WTC11 (cell line): ENCODE measurements at regions not wholly inside any gene's neighbourhood (a gene's known extent, or its start where the extent isn't known, plus 50 kb on each side); places are given as distances from the start of the nearest gene placed in this dataset.

ENCODE experiments used
- ATAC-seq: fragments of 200-7000 bp; cut with Tn5 transposase; 2 replicates; pipeline ENCODE4 v1.10.0; 2021; ENCODE audit warnings: mild to moderate bottlenecking, moderate library complexity
- CTCF ChIA-PET: fragments of 300-600 bp; sonication (Branson Sonifier 250); formaldehyde crosslinking; loops from one replicate; lab custom pipeline; 2021; ENCODE audit warnings: antibody characterized with exemption; lab: Charles Lee
- POLR2A ChIA-PET: fragments of 350-600 bp; sonication (Branson Sonifier 250); formaldehyde crosslinking; loops from one replicate; lab custom pipeline; 2021; ENCODE audit warnings: antibody characterized with exemption; lab: Charles Lee
- DNase-seq: peaks from one replicate; pipeline ENCODE4 v3.0.0; 2021; ENCODE audit warnings: low spot score
- H3K27ac Mint-ChIP-seq: 2 replicates; pipeline ENCODE4 v1.8.0; 2021; ENCODE audit warnings: mixed read lengths
- H3K27me3 Mint-ChIP-seq: 2 replicates; pipeline ENCODE4 v1.8.0; 2021; ENCODE audit warnings: low read depth, mild to moderate bottlenecking, moderate library complexity, mixed read lengths
- H3K36me3 Mint-ChIP-seq: 2 replicates; pipeline ENCODE4 v1.8.0; 2021; ENCODE audit warnings: mixed read lengths
- H3K4me1 Mint-ChIP-seq: 2 replicates; pipeline ENCODE4 v1.8.0; 2022; ENCODE audit warnings: mixed read lengths
- H3K4me3 Mint-ChIP-seq: 2 replicates; pipeline ENCODE4 v1.8.0; 2021; ENCODE audit warnings: mild to moderate bottlenecking, moderate library complexity, mixed read lengths
- H3K9me3 Mint-ChIP-seq: 2 replicates; pipeline ENCODE4 v1.8.0; 2021; ENCODE audit warnings: mixed read lengths
- AR ChIP-seq: fragments of 250-450 bp; sonication (Bioruptor Pico); IDR thresholded peaks from 2 replicates; pipeline ENCODE4 v1.9.0; 2021; ENCODE audit warnings: mild to moderate bottlenecking
- ATF1 ChIP-seq: sonication (generic); formaldehyde crosslinking; IDR thresholded peaks from 2 replicates; pipeline ENCODE4 v1.8.1; 2023; ENCODE audit warnings: mild to moderate bottlenecking, moderate library complexity, missing genetic modification reagents
- CDX4 ChIP-seq: fragments of 250-450 bp; sonication (Bioruptor Pico); IDR thresholded peaks from 2 replicates; pipeline ENCODE4 v1.9.0; 2021; ENCODE audit warnings: moderate library complexity, mild to moderate bottlenecking, inconsistent platforms, borderline replicate concordance
- CTCF ChIP-seq: fragments of 200-600 bp; IDR thresholded peaks from 2 replicates; pipeline ENCODE4 v1.8.0; 2022; ENCODE audit warnings: antibody characterized with exemption
- E2F5 ChIP-seq: sonication (generic); formaldehyde crosslinking; IDR thresholded peaks from 2 replicates; pipeline ENCODE4 v1.8.1; 2022; ENCODE audit warnings: mild to moderate bottlenecking, moderate library complexity, missing genetic modification reagents
- ERG ChIP-seq: fragments of 250-450 bp; sonication (Bioruptor Pico); IDR thresholded peaks from 2 replicates; pipeline ENCODE4 v1.8.0; 2021; ENCODE audit warnings: mild to moderate bottlenecking
- GRHL2 ChIP-seq: fragments of 250-450 bp; sonication (Bioruptor Pico); IDR thresholded peaks from 2 replicates; pipeline ENCODE4 v1.8.0; 2022; ENCODE audit warnings: mild to moderate bottlenecking, moderate library complexity; ENCODE audit not compliant: insufficient replicate concordance, severe bottlenecking
- MAX ChIP-seq: sonication (generic); formaldehyde crosslinking; IDR thresholded peaks from 2 replicates; pipeline ENCODE4 v1.8.0; 2022; ENCODE audit warnings: mild to moderate bottlenecking, missing genetic modification reagents
- MXD4 ChIP-seq: fragments of 250-450 bp; sonication (Bioruptor Pico); IDR thresholded peaks from 2 replicates; pipeline ENCODE4 v1.8.0; 2021; ENCODE audit warnings: mild to moderate bottlenecking, moderate library complexity, borderline replicate concordance
- NR3C1 ChIP-seq: sonication (generic); formaldehyde crosslinking; conservative IDR thresholded peaks from 2 replicates; pipeline ENCODE4 v1.8.1; 2023; ENCODE audit warnings: low read depth, mild to moderate bottlenecking, missing genetic modification reagents
- PREB ChIP-seq: sonication (generic); formaldehyde crosslinking; IDR thresholded peaks from 2 replicates; pipeline ENCODE4 v1.8.1; 2022; ENCODE audit warnings: mild to moderate bottlenecking, missing genetic modification reagents, moderate library complexity, borderline replicate concordance
- RELA ChIP-seq: sonication (generic); formaldehyde crosslinking; IDR thresholded peaks from 2 replicates; pipeline ENCODE4 v1.8.1; 2022; ENCODE audit warnings: missing genetic modification reagents, mild to moderate bottlenecking, borderline replicate concordance
- SMAD3 ChIP-seq: sonication (generic); formaldehyde crosslinking; IDR thresholded peaks from 2 replicates; pipeline ENCODE4 v1.8.0; 2022; ENCODE audit warnings: missing genetic modification reagents, mild to moderate bottlenecking, borderline replicate concordance
- ZNF512 ChIP-seq: sonication (generic); formaldehyde crosslinking; IDR thresholded peaks from 2 replicates; pipeline ENCODE4 v1.8.1; 2022; ENCODE audit warnings: missing genetic modification reagents, borderline replicate concordance
- ZNF671 ChIP-seq: fragments of 250-450 bp; sonication (Bioruptor Pico); IDR thresholded peaks from 2 replicates; pipeline ENCODE4 v1.8.0; 2021; ENCODE audit warnings: mild to moderate bottlenecking

- TF ChIP-seq E2F5 (CRISPR knock-in tag) = no peak
- TF ChIP-seq GRHL2 (CRISPR knock-in tag) = no peak
- no peak for TF ChIP-seq CTCF
- no peak for TF ChIP-seq AR (CRISPR knock-in tag)
Measured at GRCh38 chr6:113169484-113169883, 687.7 kb upstream of the MARCKS start (continued).

- ATAC-seq (no peak), DNase-seq (no peak)
- no peak overlapping the region for H3K27ac Mint-ChIP-seq
- CTCF ChIA-PET = no interaction called here
- H3K36me3 Mint-ChIP-seq = peaks cover 5% of the 10 kb centered on the region
- H3K9me3 Mint-ChIP-seq = peaks cover 6% of the 10 kb centered on the region
- POLR2A ChIA-PET = no interaction called here
- no peaks in the 10 kb centered on the region for H3K4me1 Mint-ChIP-seq
- no peak overlapping the region for H3K4me3 Mint-ChIP-seq
- TF ChIP-seq CTCF = no peak
- TF ChIP-seq MAX (CRISPR knock-in tag) = no peak
- TF ChIP-seq ERG (CRISPR knock-in tag) = no peak
- TF ChIP-seq MXD4 = no peak
- no peak for TF ChIP-seq ZNF512
- no peak for TF ChIP-seq ZNF671 (CRISPR knock-in tag)
- TF ChIP-seq ATF1 (CRISPR knock-in tag) = no peak
- no peak for TF ChIP-seq PREB (CRISPR knock-in tag)
- no peak for TF ChIP-seq RELA (CRISPR knock-in tag)
- TF ChIP-seq NR3C1 (CRISPR knock-in tag) = no peak
- no peak for TF ChIP-seq SMAD3 (CRISPR knock-in tag)
- no peak for TF ChIP-seq CDX4 (CRISPR knock-in tag)
- H3K27me3 Mint-ChIP-seq = no peaks in the 10 kb centered on the region
Measured at GRCh38 chr6:113170454-113170853, 686.7 kb upstream of the MARCKS start.
